K562 (cell line): ENCODE measurements at regions not wholly inside any gene's neighbourhood (a gene's known extent, or its start where the extent isn't known, plus 50 kb on each side); places are given as distances from the start of the nearest gene placed in this dataset.

ENCODE experiments used
- ATAC-seq: fragments of 200-7000 bp; cut with Tn5 transposase; 3 replicates; pipeline ENCODE4 v1.9.1; 2020; ENCODE audit warnings: moderate library complexity
- BruUV-seq: library from RNA; stranded (reverse); fragments of 400-500 nt; replicated peaks from 2 replicates; lab custom pipeline; 2021; lab: Mats Ljungman, UMichigan
- CTCF ChIA-PET: fragments of 300-600 bp; formaldehyde crosslinking; extraction: SDS; loops from one replicate; lab custom pipeline; 2021; ENCODE audit warnings: low intra/inter-chr PET ratio; lab: Yijun Ruan, JAX
- POLR2A ChIA-PET: fragments of 300-600, 350-650 bp; sonication (Branson Sonifier 250); formaldehyde crosslinking; extraction: SDS; loops from one replicate; lab custom pipeline; 2021; ENCODE audit warnings: antibody characterized with exemption, inconsistent platforms; lab: Yijun Ruan, JAX
- DNase-seq, 4 experiments: peaks; one replicate each; pipeline versions ENCODE4 v3.0.0 to v3.0.0-alpha.2; 2011 to 2018; ENCODE audit warnings: low spot score in 3 of 4, mixed read lengths in 3 of 4; ENCODE audit errors: extremely low read depth in 1 of 4
- FAIRE-seq: peaks from 2 replicates; lab custom pipeline; 2011; peaks lifted over from hg19 to GRCh38; lab: Jason Lieb, UNC
- H2AFZ ChIP-seq: 2 replicates; pipeline ENCODE4 v1.6.0; 2011; ENCODE audit warnings: low read depth, low read length, control low read depth, inconsistent platforms
- H3K27ac ChIP-seq: fragments of 200-600 bp; 3 replicates; pipeline ENCODE4 v1.8.0; 2011; ENCODE audit warnings: low read depth, mild to moderate bottlenecking, control low read depth, inconsistent platforms, low read length, moderate library complexity, mixed read lengths; ENCODE audit errors: extremely low read depth
- H3K27me3 ChIP-seq, 2 experiments: fragments of 300-600 bp in 1 of 2; 2 replicates in 1 of 2; 3 replicates in 1 of 2; pipeline versions ENCODE4 v1.6.0 to v1.8.0; 2011; ENCODE audit warnings: inconsistent platforms in 2 of 2, low read length in 2 of 2, mild to moderate bottlenecking in 1 of 2, mixed read lengths in 1 of 2, moderate library complexity in 1 of 2; ENCODE audit not compliant: control insufficient read depth in 2 of 2, insufficient read depth in 2 of 2
- H3K36me3 ChIP-seq: fragments of 300-600 bp; 3 replicates; pipeline ENCODE4 v1.8.0; 2011; ENCODE audit warnings: mild to moderate bottlenecking, low read length, inconsistent platforms; ENCODE audit not compliant: control insufficient read depth, insufficient read depth
- H3K4me1 ChIP-seq, 2 experiments: fragments of 200-600 bp in 1 of 2; replicated peaks in 1 of 2; 2 replicates in 1 of 2; 3 replicates in 1 of 2; pipeline versions ENCODE4 v1.5.1 to v1.8.0; 2011; ENCODE audit warnings: inconsistent platforms in 2 of 2, low read length in 2 of 2, mild to moderate bottlenecking in 1 of 2, mixed read lengths in 1 of 2, moderate library complexity in 1 of 2; ENCODE audit not compliant: control insufficient read depth in 2 of 2, insufficient read depth in 2 of 2
- H3K4me2 ChIP-seq: 2 replicates; pipeline ENCODE4 v1.6.1; 2011; ENCODE audit warnings: low read length, control low read depth, inconsistent platforms, mixed read lengths; ENCODE audit not compliant: insufficient read depth
- H3K4me3 ChIP-seq: fragments of 200-600 bp; sonication (generic), shearing (Covaris generic); 2 replicates; pipeline ENCODE4 v1.5.1; 2016; ENCODE audit warnings: control low read depth, inconsistent platforms
- H3K79me2 ChIP-seq: fragments of 200-600 bp; 3 replicates; pipeline ENCODE4 v1.8.0; 2011; ENCODE audit warnings: low read length, inconsistent platforms; ENCODE audit not compliant: control insufficient read depth, insufficient read depth
- H3K9ac ChIP-seq, 2 experiments: 2 replicates each; pipeline versions ENCODE4 v1.6.0 to v1.6.1; 2011; ENCODE audit warnings: low read depth in 2 of 2, low read length in 2 of 2, control low read depth in 1 of 2, inconsistent platforms in 1 of 2, mild to moderate bottlenecking in 1 of 2, mixed read lengths in 1 of 2; ENCODE audit not compliant: insufficient read depth in 1 of 2
- H3K9me1 ChIP-seq: one replicate; pipeline ENCODE4 v1.6.0; 2011; ENCODE audit warnings: inconsistent platforms, mild to moderate bottlenecking, low read length, moderate library complexity; ENCODE audit not compliant: control insufficient read depth, insufficient read depth
- H3K9me3 ChIP-seq: replicated peaks from 2 replicates; pipeline ENCODE4 v1.5.1; 2011; ENCODE audit warnings: low read depth, low read length, inconsistent platforms; ENCODE audit not compliant: control insufficient read depth, insufficient read depth
- H4K20me1 ChIP-seq: replicated peaks from 2 replicates; pipeline ENCODE4 v1.6.1; 2011; ENCODE audit warnings: low read length, inconsistent platforms, mixed read lengths; ENCODE audit not compliant: control insufficient read depth, insufficient read depth
- GTF2B ChIP-seq: IDR thresholded peaks from 2 replicates; pipeline ENCODE4 v1.6.1; 2011; ENCODE audit not compliant: insufficient read length; ENCODE audit errors: extremely low read depth
- RBBP5 ChIP-seq: fragments of 200-600 bp; sonication (generic); IDR thresholded peaks from 2 replicates; pipeline ENCODE4 v1.6.1; 2012; ENCODE audit warnings: borderline replicate concordance, mild to moderate bottlenecking, low read length, control low read depth, inconsistent platforms; ENCODE audit not compliant: insufficient read depth, poor library complexity, severe bottlenecking
- TAF9B ChIP-seq: fragments of 450-650 bp; IDR thresholded peaks from 2 replicates; pipeline ENCODE4 v1.6.1; 2018; ENCODE audit warnings: mild to moderate bottlenecking; ENCODE audit not compliant: partially characterized antibody
- ZBTB26 ChIP-seq: fragments of 450-650 bp; formaldehyde crosslinking; IDR thresholded peaks from 2 replicates; pipeline ENCODE4 v1.4.0; 2022; ENCODE audit warnings: missing genetic modification characterization
- WGBS: fragments of 100-300 bp; shearing (Covaris generic); methylation state at CpG from one replicate; pipeline ENCODE4 v1.1.6; 2016; ENCODE audit warnings: low coverage, mixed read lengths; ENCODE audit not compliant: insufficient coverage; ENCODE audit errors: missing lambda C conversion rate; 5-methylcytosine and 5-hydroxymethylcytosine counted together
- in situ Hi-C: fragments of 300-500 bp; cut with MboI; formaldehyde crosslinking; loops from 4 replicates; pipeline ENCODE4 v1.15.0; 2018; ENCODE audit warnings: inconsistent platforms, mixed read lengths
- intact Hi-C: fragments of 100-400 bp; cut with micrococcal nuclease; formaldehyde crosslinking; loops from 2 replicates; pipeline ENCODE4 v1.14.2; 2022
- TF ChIP-seq, protein P1 (sequence below): fragments of 450-650 bp; IDR thresholded peaks from 2 replicates; pipeline ENCODE4 v1.6.1; 2016; ENCODE audit warnings: antibody characterized with exemption
- TF ChIP-seq, protein P2 (sequence below): fragments of 450-650 bp; IDR thresholded peaks from 2 replicates; pipeline ENCODE4 v1.6.1; 2017; ENCODE audit warnings: mild to moderate bottlenecking, moderate library complexity
- TF ChIP-seq, protein P3 (sequence below), 2 experiments: fragments of 450-650 bp in 1 of 2; sonication (generic) in 1 of 2; formaldehyde crosslinking in 1 of 2; IDR thresholded peaks; 2 replicates each; pipeline versions ENCODE4 v1.7.1 to v1.9.0; 2016 to 2022; ENCODE audit warnings: inconsistent platforms in 1 of 2, mild to moderate bottlenecking in 1 of 2, missing genetic modification reagents in 1 of 2

GRCh38 chr20:61169874-61170273 is 82.2 kb upstream of the CDH4 start:
- H4K20me1 ChIP-seq, result 0 out of 2 replicates have a peak, but pooled peaks cover 5% of the 10 kb centered on the region
- H3K36me3 ChIP-seq, result no peaks in the 10 kb centered on the region
- in situ Hi-C loops (no loop called here), intact Hi-C loops (no loop called here)
- POLR2A ChIA-PET, result no interaction called here
- FAIRE-seq, result no peak
- ATAC-seq, result no peak
- no peaks in the 10 kb centered on the region for H3K9me1 ChIP-seq
- no peak overlapping the region for H2AFZ ChIP-seq
- H3K4me3 ChIP-seq, result no peak overlapping the region
- H3K4me1 ChIP-seq, result no peaks in the 10 kb centered on the region
- no peak overlapping the region for H3K9ac ChIP-seq
- no peak for DNase-seq
- no peak overlapping the region for H3K4me2 ChIP-seq
- BruUV-seq, result no TSS peak
- CTCF ChIA-PET, result no interaction called here
- peaks cover 0 to 5% of the 10 kb centered on the region in 2 experiments; a peak in 1 of 5 replicates for H3K27me3 ChIP-seq
- 1% methylated on average over 8 of the region's 8 CpGs for WGBS
- no peaks in the 10 kb centered on the region for H3K79me2 ChIP-seq
- no peak overlapping the region for H3K27ac ChIP-seq
- no peaks in the 10 kb centered on the region for H3K9me3 ChIP-seq
- TF ChIP-seq TAF9B (no peak), GTF2B (no peak), ZBTB26 (no peak), RBBP5 (no peak)
- TF ChIP-seq, protein P1, sequence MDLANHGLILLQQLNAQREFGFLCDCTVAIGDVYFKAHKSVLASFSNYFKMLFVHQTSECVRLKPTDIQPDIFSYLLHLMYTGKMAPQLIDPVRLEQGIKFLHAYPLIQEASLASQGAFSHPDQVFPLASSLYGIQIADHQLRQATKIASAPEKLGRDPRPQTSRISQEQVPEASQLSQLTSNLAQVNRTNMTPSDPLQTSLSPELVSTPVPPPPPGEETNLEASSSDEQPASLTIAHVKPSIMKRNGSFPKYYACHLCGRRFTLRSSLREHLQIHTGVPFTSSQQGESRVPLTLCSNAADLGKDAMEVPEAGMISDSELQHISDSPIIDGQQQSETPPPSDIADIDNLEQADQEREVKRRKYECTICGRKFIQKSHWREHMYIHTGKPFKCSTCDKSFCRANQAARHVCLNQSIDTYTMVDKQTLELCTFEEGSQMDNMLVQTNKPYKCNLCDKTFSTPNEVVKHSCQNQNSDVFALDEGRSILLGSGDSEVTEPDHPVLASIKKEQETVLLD, result no peak
- TF ChIP-seq, protein P2, sequence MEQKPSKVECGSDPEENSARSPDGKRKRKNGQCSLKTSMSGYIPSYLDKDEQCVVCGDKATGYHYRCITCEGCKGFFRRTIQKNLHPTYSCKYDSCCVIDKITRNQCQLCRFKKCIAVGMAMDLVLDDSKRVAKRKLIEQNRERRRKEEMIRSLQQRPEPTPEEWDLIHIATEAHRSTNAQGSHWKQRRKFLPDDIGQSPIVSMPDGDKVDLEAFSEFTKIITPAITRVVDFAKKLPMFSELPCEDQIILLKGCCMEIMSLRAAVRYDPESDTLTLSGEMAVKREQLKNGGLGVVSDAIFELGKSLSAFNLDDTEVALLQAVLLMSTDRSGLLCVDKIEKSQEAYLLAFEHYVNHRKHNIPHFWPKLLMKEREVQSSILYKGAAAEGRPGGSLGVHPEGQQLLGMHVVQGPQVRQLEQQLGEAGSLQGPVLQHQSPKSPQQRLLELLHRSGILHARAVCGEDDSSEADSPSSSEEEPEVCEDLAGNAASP, result no peak
- TF ChIP-seq, protein P3, sequence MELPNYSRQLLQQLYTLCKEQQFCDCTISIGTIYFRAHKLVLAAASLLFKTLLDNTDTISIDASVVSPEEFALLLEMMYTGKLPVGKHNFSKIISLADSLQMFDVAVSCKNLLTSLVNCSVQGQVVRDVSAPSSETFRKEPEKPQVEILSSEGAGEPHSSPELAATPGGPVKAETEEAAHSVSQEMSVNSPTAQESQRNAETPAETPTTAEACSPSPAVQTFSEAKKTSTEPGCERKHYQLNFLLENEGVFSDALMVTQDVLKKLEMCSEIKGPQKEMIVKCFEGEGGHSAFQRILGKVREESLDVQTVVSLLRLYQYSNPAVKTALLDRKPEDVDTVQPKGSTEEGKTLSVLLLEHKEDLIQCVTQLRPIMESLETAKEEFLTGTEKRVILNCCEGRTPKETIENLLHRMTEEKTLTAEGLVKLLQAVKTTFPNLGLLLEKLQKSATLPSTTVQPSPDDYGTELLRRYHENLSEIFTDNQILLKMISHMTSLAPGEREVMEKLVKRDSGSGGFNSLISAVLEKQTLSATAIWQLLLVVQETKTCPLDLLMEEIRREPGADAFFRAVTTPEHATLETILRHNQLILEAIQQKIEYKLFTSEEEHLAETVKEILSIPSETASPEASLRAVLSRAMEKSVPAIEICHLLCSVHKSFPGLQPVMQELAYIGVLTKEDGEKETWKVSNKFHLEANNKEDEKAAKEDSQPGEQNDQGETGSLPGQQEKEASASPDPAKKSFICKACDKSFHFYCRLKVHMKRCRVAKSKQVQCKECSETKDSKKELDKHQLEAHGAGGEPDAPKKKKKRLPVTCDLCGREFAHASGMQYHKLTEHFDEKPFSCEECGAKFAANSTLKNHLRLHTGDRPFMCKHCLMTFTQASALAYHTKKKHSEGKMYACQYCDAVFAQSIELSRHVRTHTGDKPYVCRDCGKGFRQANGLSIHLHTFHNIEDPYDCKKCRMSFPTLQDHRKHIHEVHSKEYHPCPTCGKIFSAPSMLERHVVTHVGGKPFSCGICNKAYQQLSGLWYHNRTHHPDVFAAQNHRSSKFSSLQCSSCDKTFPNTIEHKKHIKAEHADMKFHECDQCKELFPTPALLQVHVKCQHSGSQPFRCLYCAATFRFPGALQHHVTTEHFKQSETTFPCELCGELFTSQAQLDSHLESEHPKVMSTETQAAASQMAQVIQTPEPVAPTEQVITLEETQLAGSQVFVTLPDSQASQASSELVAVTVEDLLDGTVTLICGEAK (IDR thresholded peaks at IDR 0.05), result no peak
- TF ChIP-seq, protein P3 (CRISPR knock-in tag; IDR thresholded peaks at IDR 0.05), result no peak
